ENCODE measurements at regions not wholly inside any gene's neighbourhood (a gene's known extent, or its start where the extent isn't known, plus 50 kb on each side); places are given as distances from the start of the nearest gene placed in this dataset.

DNA sequence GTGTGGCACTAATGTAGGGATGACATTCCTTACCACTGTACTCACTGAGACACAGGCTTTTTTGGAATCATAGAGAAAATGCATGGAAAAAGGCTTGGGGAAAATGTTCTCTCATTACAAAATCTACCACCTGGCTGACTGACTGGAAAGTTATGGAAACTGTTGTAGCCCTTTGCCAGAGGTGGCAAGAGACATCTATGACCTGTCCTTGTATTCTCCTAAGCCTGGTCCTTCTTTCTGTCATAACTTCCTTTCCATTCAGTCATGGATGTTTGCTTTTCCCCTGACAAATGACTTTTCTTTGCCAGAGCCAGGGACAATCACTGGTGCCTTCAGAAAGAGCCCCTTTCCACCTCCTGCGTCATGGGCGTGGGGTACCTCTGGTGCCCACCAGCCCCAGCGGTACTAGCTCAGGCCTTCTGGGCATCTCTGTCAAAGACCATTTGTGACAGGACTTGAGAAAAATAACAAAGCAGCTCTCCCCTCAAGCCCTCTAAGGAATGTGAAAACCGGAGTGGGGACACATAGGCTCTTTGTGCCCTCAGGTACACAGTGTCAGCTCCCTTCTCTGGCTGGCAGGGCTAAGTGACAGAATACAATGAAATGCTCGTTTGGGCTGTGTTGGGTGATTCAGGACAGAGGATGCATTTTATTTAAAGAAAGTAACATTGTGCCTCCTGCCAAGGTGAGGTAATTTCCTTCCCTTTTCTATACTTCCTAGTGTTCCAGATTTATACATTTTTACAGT lies 381.1 kb upstream of the RASGRP1 start:
- TF ChIP-seq, protein P1, sequence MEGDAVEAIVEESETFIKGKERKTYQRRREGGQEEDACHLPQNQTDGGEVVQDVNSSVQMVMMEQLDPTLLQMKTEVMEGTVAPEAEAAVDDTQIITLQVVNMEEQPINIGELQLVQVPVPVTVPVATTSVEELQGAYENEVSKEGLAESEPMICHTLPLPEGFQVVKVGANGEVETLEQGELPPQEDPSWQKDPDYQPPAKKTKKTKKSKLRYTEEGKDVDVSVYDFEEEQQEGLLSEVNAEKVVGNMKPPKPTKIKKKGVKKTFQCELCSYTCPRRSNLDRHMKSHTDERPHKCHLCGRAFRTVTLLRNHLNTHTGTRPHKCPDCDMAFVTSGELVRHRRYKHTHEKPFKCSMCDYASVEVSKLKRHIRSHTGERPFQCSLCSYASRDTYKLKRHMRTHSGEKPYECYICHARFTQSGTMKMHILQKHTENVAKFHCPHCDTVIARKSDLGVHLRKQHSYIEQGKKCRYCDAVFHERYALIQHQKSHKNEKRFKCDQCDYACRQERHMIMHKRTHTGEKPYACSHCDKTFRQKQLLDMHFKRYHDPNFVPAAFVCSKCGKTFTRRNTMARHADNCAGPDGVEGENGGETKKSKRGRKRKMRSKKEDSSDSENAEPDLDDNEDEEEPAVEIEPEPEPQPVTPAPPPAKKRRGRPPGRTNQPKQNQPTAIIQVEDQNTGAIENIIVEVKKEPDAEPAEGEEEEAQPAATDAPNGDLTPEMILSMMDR (IDR thresholded peaks at IDR 0.05; ENCODE audit: unreplicated experiment in 3 of 3) = no peak
- no peaks in the 10 kb centered on the region for H3K36me3 Mint-ChIP-seq (ENCODE audit: low read depth)
- peaks cover 29% of the 10 kb centered on the region for H3K4me1 Mint-ChIP-seq

DNA sequence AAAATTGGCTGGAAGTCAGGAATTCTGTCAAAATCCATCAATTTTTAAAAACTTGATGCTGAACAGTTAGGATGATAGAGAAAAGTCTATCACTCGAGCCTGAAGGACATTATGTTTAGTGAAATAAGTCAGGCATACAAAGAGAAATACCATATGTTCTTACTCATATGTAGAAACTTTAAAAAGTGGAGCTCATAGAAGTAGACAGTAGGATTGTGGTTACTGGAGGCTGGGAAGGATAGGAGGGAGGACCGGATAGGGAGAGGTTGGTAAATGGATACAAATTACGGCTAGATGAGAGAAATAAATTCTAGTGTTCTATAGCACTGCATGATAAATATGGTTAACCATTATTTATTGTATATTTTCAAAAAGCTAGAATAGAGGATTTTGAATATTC lies 389.5 kb upstream of the RASGRP1 start:
- TF ChIP-seq, protein P1 (IDR thresholded peaks at IDR 0.05; ENCODE audit: unreplicated experiment in 3 of 3) = no peak
- Mint-ChIP-seq H3K4me3 (no peak overlapping the region), H3K9me3 (no peaks in the 10 kb centered on the region), H3K27me3 (ENCODE audit: low read depth) (no peaks in the 10 kb centered on the region), H3K27ac (no peak overlapping the region), H3K4me1 (no peaks in the 10 kb centered on the region), H3K36me3 (ENCODE audit: low read depth) (no peaks in the 10 kb centered on the region)

More for the DNA sequence above, 381.1 kb upstream of the RASGRP1 start:
- H3K4me3 Mint-ChIP-seq = no peak overlapping the region
- no peaks in the 10 kb centered on the region for H3K9me3 Mint-ChIP-seq
- peaks cover 6% of the 10 kb centered on the region for H3K27me3 Mint-ChIP-seq (ENCODE audit: low read depth)
- peak overlapping the region in 2 of 3 experiments; percentile 28 to 74 for H3K27ac Mint-ChIP-seq

DNA sequence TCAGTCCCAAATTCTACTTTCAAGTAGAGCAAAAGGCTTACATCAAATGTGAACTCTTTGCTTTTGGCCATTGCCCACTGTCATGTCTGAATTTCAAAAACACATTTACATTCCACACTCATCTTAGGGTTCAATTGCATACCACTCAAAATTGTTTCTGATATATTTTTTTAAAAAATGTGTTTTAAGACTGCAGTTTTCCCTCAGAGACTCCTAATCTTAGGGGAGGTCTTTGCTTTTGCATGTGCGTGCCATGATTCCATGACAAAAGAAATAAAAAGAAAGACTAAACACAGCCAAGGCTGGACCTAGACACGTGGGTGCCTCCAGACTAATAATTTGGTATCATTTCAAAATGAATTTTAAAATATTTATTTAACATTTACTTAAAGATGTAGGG lies 396.8 kb upstream of the RASGRP1 start:
- no peak overlapping the region for H3K4me3 Mint-ChIP-seq
- no peaks in the 10 kb centered on the region for H3K27me3 Mint-ChIP-seq (ENCODE audit: low read depth)
- H3K36me3 Mint-ChIP-seq (ENCODE audit: low read depth) = no peaks in the 10 kb centered on the region
- TF ChIP-seq, protein P1 (IDR thresholded peaks at IDR 0.05; ENCODE audit: unreplicated experiment in 3 of 3) = no peak
- H3K4me1 Mint-ChIP-seq = peaks cover 35% of the 10 kb centered on the region
- H3K27ac Mint-ChIP-seq = peak overlapping the region in 1 of 3 experiments; percentile 42
- H3K9me3 Mint-ChIP-seq = peaks cover 2% of the 10 kb centered on the region

DNA sequence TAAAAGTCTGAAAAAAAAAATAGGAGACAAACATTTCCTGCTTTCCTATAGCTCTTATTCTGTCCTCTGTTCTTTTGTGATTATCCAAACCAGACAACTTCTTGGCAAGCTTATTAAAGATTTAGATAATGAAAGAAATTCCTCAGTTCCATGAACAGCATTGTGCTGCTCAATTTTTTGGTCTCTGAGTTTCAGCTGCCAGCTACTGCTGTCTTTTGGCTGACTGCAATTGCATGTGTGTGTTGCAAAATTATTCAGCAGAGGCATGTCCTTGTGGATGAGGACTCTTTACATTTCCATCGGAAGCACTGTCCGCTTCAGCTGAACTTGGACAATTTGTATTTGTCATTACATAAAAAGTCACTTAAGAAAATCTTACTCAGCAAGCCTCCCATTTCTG lies 397.3 kb upstream of the RASGRP1 start:
- peak overlapping the region in 1 of 3 experiments; percentile 80 for H3K27ac Mint-ChIP-seq
- no peaks in the 10 kb centered on the region for H3K36me3 Mint-ChIP-seq (ENCODE audit: low read depth)
- H3K27me3 Mint-ChIP-seq (ENCODE audit: low read depth) = no peaks in the 10 kb centered on the region
- no peak overlapping the region for H3K4me3 Mint-ChIP-seq
- H3K9me3 Mint-ChIP-seq = peaks cover 4% of the 10 kb centered on the region
- TF ChIP-seq, protein P1 (IDR thresholded peaks at IDR 0.05; ENCODE audit: unreplicated experiment in 3 of 3) = no peak
- peaks cover 35% of the 10 kb centered on the region for H3K4me1 Mint-ChIP-seq

DNA sequence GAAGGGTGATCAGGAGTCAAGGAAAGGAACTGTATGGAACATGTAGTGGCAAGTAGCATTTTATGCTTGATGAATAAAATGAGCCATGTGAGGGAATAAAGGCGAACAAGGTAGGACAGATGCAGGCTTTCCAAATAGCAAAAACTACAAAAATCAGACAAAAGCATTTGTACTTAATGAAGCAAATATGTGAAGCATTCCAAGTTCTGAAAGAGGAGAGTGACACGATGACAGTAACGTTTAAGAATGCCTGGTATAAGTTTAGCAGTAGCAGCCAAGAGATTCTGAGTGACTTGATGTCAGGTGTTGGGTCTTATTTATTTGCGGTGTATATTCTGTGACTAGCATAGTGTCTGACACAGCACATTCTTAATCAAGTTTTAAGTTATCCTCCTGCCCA lies 408.2 kb upstream of the RASGRP1 start:
- Mint-ChIP-seq H3K4me1 (no peaks in the 10 kb centered on the region), H3K27ac (no peak overlapping the region), H3K4me3 (no peak overlapping the region), H3K27me3 (ENCODE audit: low read depth) (no peaks in the 10 kb centered on the region), H3K36me3 (ENCODE audit: low read depth) (no peaks in the 10 kb centered on the region), H3K9me3 (peaks cover 23% of the 10 kb centered on the region)
- TF ChIP-seq, protein P1 (IDR thresholded peaks at IDR 0.05; ENCODE audit: unreplicated experiment in 3 of 3) = no peak
